SK-N-SH (cell line): ENCODE measurements at regions not wholly inside any gene's neighbourhood (a gene's known extent, or its start where the extent isn't known, plus 50 kb on each side); places are given as distances from the start of the nearest gene placed in this dataset.

Source experiments
- CTCF ChIA-PET: fragments of 300-600, 350-600 bp; formaldehyde crosslinking; extraction: SDS; loops from one replicate; lab custom pipeline; 2021; lab: Yijun Ruan, JAX
- POLR2A ChIA-PET: fragments of 350-600 bp; sonication (Branson Sonifier 250); formaldehyde crosslinking; extraction: SDS; loops from one replicate; lab custom pipeline; 2020; ENCODE audit warnings: antibody characterized with exemption, inconsistent platforms; lab: Yijun Ruan, JAX
- DNase-seq: peaks from one replicate; pipeline ENCODE4 v3.0.0; 2012
- H2AFZ ChIP-seq: fragments of 200-600 bp; sonication (generic); 2 replicates; pipeline ENCODE4 v1.8.1; 2016; ENCODE audit warnings: antibody characterized with exemption, mild to moderate bottlenecking, low read depth
- H3F3A ChIP-seq: fragments of 200-600 bp; sonication (generic); replicated peaks from 2 replicates; pipeline ENCODE3; 2016; ENCODE audit warnings: antibody characterized with exemption, mild to moderate bottlenecking; ENCODE audit not compliant: insufficient read depth
- H3K27ac ChIP-seq, 2 experiments: fragments of 200-500 bp in 1 of 2; fragments of 200-600 bp in 1 of 2; sonication (Bioruptor generic) in 1 of 2; sonication (generic), shearing (Covaris generic) in 1 of 2; 2 replicates each; pipeline versions ENCODE4 v1.5.1 to v1.6.1; 2014 to 2016; ENCODE audit warnings: low read depth in 2 of 2, inconsistent platforms in 1 of 2, low read length in 1 of 2, mild to moderate bottlenecking in 1 of 2, mixed read lengths in 1 of 2
- H3K27me3 ChIP-seq: fragments of 200-600 bp; sonication (generic), shearing (Covaris generic); 2 replicates; pipeline ENCODE4 v1.6.1; 2016; ENCODE audit warnings: mixed run types; ENCODE audit not compliant: insufficient read depth
- H3K36me3 ChIP-seq, 2 experiments: fragments of 200-500 bp in 1 of 2; fragments of 200-600 bp in 1 of 2; sonication (Bioruptor generic) in 1 of 2; sonication (generic) in 1 of 2; replicated peaks in 1 of 2; 2 replicates each; pipeline versions ENCODE3 to v1.5.1; 2014 to 2016; ENCODE audit warnings: low read length in 1 of 2, mild to moderate bottlenecking in 1 of 2; ENCODE audit not compliant: insufficient read depth in 2 of 2, control insufficient read depth in 1 of 2
- H3K4me1 ChIP-seq, 2 experiments: fragments of 200-500 bp in 1 of 2; fragments of 200-600 bp in 1 of 2; sonication (Bioruptor generic) in 1 of 2; sonication (generic), shearing (Covaris generic) in 1 of 2; 2 replicates each; pipeline versions ENCODE4 v1.5.1 to v1.6.1; 2014 to 2016; ENCODE audit warnings: low read depth in 1 of 2, low read length in 1 of 2, mixed run types in 1 of 2; ENCODE audit not compliant: insufficient read depth in 2 of 2, control insufficient read depth in 1 of 2
- H3K4me2 ChIP-seq: fragments of 200-600 bp; sonication (generic), shearing (Covaris generic); 2 replicates; pipeline ENCODE4 v1.6.1; 2017; ENCODE audit warnings: mixed run types
- H3K4me3 ChIP-seq, 2 experiments: fragments of 200-500 bp in 1 of 2; fragments of 200-600 bp in 1 of 2; sonication (Bioruptor generic) in 1 of 2; sonication (generic), shearing (Covaris generic) in 1 of 2; 2 replicates each; pipeline versions ENCODE4 v1.5.1 to v1.8.1; 2014 to 2016; ENCODE audit warnings: low read depth in 2 of 2, inconsistent platforms in 1 of 2, low read length in 1 of 2, mild to moderate bottlenecking in 1 of 2, mixed read lengths in 1 of 2, moderate library complexity in 1 of 2
- H3K79me2 ChIP-seq: fragments of 200-600 bp; sonication (generic); 2 replicates; pipeline ENCODE4 v1.8.1; 2017; ENCODE audit warnings: mild to moderate bottlenecking; ENCODE audit not compliant: insufficient read depth
- H3K9ac ChIP-seq: fragments of 200-600 bp; sonication (generic); 2 replicates; pipeline ENCODE4 v1.6.1; 2017; ENCODE audit warnings: mixed run types
- H3K9me2 ChIP-seq: fragments of 200-600 bp; sonication (generic); 2 replicates; pipeline ENCODE4 v1.6.1; 2017; ENCODE audit warnings: mixed run types
- H3K9me3 ChIP-seq: fragments of 200-600 bp; sonication (generic); 2 replicates; pipeline ENCODE4 v1.6.1; 2017; ENCODE audit warnings: mixed run types, mild to moderate bottlenecking, moderate library complexity
- H4K20me1 ChIP-seq: fragments of 200-600 bp; sonication (generic); 2 replicates; pipeline ENCODE4 v1.6.1; 2017; ENCODE audit warnings: mild to moderate bottlenecking, mixed run types; ENCODE audit not compliant: insufficient read depth
- CHD2 ChIP-seq: fragments of 150-350 bp; IDR thresholded peaks from 2 replicates; pipeline ENCODE4 v1.6.1; 2018; ENCODE audit warnings: low read length; ENCODE audit not compliant: partially characterized antibody
- EP300 ChIP-seq, 2 experiments: IDR thresholded peaks; 2 replicates each; pipeline versions ENCODE4 v1.4.0 to v1.6.1; 2012; ENCODE audit warnings: borderline replicate concordance in 1 of 2, low read depth in 1 of 2, low read length in 1 of 2
- EZH2phosphoT487 ChIP-seq: fragments of 200-600 bp; sonication (generic); IDR thresholded peaks from 2 replicates; pipeline ENCODE4 v1.6.1; 2017; ENCODE audit warnings: low read depth, mixed run types, mild to moderate bottlenecking, antibody characterized with exemption, moderate library complexity, borderline replicate concordance
- FOXM1 ChIP-seq: IDR thresholded peaks from 2 replicates; pipeline ENCODE4 v1.4.0; 2012; ENCODE audit warnings: low read depth, mild to moderate bottlenecking
- GATA2 ChIP-seq: sonication (generic); formaldehyde crosslinking; IDR thresholded peaks from 2 replicates; pipeline ENCODE4 v1.5.0; 2020; ENCODE audit warnings: mild to moderate bottlenecking, missing genetic modification reagents
- JUND ChIP-seq: IDR thresholded peaks from 2 replicates; pipeline ENCODE4 v1.4.0; 2012
- MXI1 ChIP-seq: IDR thresholded peaks from 2 replicates; pipeline ENCODE4 v1.6.1; 2012; ENCODE audit warnings: mild to moderate bottlenecking, low read depth, low read length, improper control_type of control experiment
- POLR2AphosphoS5 ChIP-seq: IDR thresholded peaks from 2 replicates; pipeline ENCODE4 v1.6.1; 2012; ENCODE audit warnings: low read depth, low read length
- RXRA ChIP-seq: IDR thresholded peaks from 2 replicates; pipeline ENCODE4 v1.4.0; 2012; ENCODE audit warnings: low read depth, mild to moderate bottlenecking, borderline replicate concordance
- TCF12 ChIP-seq: IDR thresholded peaks from 2 replicates; pipeline ENCODE4 v1.4.0; 2012
- WGBS: methylation state at CpG from one replicate; pipeline ENCODE4 v1.1.6; 2017; ENCODE audit warnings: low lambda C conversion rate; 5-methylcytosine and 5-hydroxymethylcytosine counted together
- TF ChIP-seq, protein P1 (sequence below): fragments of 200-600 bp; sonication (generic); IDR thresholded peaks from 2 replicates; pipeline ENCODE4 v1.6.1; 2017; ENCODE audit warnings: antibody characterized with exemption, mild to moderate bottlenecking, moderate library complexity
- TF ChIP-seq, protein P2 (sequence below): IDR thresholded peaks from 2 replicates; pipeline ENCODE4 v1.6.1; 2012; ENCODE audit warnings: mild to moderate bottlenecking, low read depth, low read length, moderate library complexity
- TF ChIP-seq, protein P3 (sequence below): fragments of 150-350 bp; IDR thresholded peaks from 2 replicates; pipeline ENCODE4 v1.6.1; 2016; ENCODE audit warnings: mild to moderate bottlenecking, low read depth, low read length

DNA sequence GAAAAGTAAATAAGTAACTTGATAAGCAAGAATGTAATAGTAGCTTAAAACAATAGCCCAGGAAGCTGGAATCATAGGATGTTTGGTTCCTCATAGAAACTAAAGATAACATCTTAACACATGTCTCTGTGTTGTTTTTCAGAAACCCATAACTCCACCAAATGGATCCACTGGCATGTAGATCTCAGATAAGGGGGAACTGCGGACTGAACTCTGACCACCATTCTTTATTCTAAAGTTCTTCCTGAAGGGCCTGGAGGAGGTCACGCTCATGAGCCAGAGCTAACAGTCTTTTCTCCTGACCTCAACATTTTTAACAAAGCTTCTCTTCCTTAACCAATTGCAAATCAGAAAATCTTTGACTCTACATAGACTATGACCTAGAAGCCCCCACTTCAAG is 101.9 kb downstream of the SOX14 start (continued):
- TF ChIP-seq EZH2phosphoT487 (no peak), CHD2 (no peak)
- TF ChIP-seq, protein P1, sequence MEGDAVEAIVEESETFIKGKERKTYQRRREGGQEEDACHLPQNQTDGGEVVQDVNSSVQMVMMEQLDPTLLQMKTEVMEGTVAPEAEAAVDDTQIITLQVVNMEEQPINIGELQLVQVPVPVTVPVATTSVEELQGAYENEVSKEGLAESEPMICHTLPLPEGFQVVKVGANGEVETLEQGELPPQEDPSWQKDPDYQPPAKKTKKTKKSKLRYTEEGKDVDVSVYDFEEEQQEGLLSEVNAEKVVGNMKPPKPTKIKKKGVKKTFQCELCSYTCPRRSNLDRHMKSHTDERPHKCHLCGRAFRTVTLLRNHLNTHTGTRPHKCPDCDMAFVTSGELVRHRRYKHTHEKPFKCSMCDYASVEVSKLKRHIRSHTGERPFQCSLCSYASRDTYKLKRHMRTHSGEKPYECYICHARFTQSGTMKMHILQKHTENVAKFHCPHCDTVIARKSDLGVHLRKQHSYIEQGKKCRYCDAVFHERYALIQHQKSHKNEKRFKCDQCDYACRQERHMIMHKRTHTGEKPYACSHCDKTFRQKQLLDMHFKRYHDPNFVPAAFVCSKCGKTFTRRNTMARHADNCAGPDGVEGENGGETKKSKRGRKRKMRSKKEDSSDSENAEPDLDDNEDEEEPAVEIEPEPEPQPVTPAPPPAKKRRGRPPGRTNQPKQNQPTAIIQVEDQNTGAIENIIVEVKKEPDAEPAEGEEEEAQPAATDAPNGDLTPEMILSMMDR = no peak

DNA sequence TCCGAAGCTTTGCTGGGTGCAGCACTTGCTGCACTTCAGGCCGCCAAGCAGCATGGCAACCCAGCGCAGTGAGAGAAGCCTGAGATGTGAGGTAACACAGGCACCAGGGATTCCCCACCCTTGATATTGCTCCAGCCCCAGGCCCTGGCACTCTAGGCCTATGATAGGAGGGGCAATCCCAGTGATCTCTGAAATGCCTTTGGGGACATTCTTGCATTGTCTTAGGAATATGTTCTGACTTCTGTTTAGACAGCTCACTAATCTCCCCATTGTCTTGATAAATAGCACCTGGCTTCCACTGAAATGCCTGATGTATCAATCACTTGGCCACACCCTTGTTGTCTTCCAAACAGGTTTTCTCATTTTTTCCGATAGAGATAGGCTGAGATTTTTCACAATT is 102.8 kb downstream of the SOX14 start:
- Histone ChIP-seq H3K4me1 (no peaks in the 10 kb centered on the region), H3K4me2 (no peak overlapping the region), H3K9me3 (no peaks in the 10 kb centered on the region), H3K27me3 (no peaks in the 10 kb centered on the region), H3K9me2 (no peaks in the 10 kb centered on the region), H2AFZ (no peak overlapping the region), H3K79me2 (no peaks in the 10 kb centered on the region), H4K20me1 (no peaks in the 10 kb centered on the region), H3K4me3 (no peak overlapping the region), H3K36me3 (no peaks in the 10 kb centered on the region), H3K27ac (no peak overlapping the region), H3F3A (no peaks in the 10 kb centered on the region), H3K9ac (no peak overlapping the region)
- no peak for DNase-seq
- CTCF ChIA-PET = no interaction called here
- 16% methylated on average over 2 of the region's 4 CpGs for WGBS
- POLR2A ChIA-PET = no interaction called here
- TF ChIP-seq TCF12 = no peak
- no peak for TF ChIP-seq GATA2 (CRISPR knock-in tag)
- TF ChIP-seq FOXM1 = no peak
- TF ChIP-seq, protein P2, sequence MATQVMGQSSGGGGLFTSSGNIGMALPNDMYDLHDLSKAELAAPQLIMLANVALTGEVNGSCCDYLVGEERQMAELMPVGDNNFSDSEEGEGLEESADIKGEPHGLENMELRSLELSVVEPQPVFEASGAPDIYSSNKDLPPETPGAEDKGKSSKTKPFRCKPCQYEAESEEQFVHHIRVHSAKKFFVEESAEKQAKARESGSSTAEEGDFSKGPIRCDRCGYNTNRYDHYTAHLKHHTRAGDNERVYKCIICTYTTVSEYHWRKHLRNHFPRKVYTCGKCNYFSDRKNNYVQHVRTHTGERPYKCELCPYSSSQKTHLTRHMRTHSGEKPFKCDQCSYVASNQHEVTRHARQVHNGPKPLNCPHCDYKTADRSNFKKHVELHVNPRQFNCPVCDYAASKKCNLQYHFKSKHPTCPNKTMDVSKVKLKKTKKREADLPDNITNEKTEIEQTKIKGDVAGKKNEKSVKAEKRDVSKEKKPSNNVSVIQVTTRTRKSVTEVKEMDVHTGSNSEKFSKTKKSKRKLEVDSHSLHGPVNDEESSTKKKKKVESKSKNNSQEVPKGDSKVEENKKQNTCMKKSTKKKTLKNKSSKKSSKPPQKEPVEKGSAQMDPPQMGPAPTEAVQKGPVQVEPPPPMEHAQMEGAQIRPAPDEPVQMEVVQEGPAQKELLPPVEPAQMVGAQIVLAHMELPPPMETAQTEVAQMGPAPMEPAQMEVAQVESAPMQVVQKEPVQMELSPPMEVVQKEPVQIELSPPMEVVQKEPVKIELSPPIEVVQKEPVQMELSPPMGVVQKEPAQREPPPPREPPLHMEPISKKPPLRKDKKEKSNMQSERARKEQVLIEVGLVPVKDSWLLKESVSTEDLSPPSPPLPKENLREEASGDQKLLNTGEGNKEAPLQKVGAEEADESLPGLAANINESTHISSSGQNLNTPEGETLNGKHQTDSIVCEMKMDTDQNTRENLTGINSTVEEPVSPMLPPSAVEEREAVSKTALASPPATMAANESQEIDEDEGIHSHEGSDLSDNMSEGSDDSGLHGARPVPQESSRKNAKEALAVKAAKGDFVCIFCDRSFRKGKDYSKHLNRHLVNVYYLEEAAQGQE = no peak
- no peak for TF ChIP-seq RXRA
- no peak for TF ChIP-seq POLR2AphosphoS5
- TF ChIP-seq, protein P3, sequence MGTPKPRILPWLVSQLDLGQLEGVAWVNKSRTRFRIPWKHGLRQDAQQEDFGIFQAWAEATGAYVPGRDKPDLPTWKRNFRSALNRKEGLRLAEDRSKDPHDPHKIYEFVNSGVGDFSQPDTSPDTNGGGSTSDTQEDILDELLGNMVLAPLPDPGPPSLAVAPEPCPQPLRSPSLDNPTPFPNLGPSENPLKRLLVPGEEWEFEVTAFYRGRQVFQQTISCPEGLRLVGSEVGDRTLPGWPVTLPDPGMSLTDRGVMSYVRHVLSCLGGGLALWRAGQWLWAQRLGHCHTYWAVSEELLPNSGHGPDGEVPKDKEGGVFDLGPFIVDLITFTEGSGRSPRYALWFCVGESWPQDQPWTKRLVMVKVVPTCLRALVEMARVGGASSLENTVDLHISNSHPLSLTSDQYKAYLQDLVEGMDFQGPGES = no peak
- TF ChIP-seq CHD2 = no peak
- TF ChIP-seq EP300 (IDR thresholded peaks at IDR 0.05; ENCODE audit: borderline replicate concordance in 1 of 2, low read depth in 1 of 2, low read length in 1 of 2) = no peak
- TF ChIP-seq MXI1 = no peak
- no peak for TF ChIP-seq JUND
